Neural crest cell (in vitro differentiated cells): ENCODE measurements at regions not wholly inside any gene's neighbourhood (a gene's known extent, or its start where the extent isn't known, plus 50 kb on each side); places are given as distances from the start of the nearest gene placed in this dataset.

Source experiments
- DNase-seq: peaks from one replicate; pipeline ENCODE4 v3.0.0; 2021; ENCODE audit warnings: low read depth, mixed read lengths, low spot score
- H3K27ac Mint-ChIP-seq: one replicate; pipeline ENCODE4 v1.8.0; 2021; ENCODE audit warnings: mild to moderate bottlenecking, mixed read lengths; ENCODE audit not compliant: unreplicated experiment
- H3K27me3 Mint-ChIP-seq: 2 replicates; pipeline ENCODE4 v1.8.0; 2021; ENCODE audit warnings: low read depth, mild to moderate bottlenecking, mixed read lengths
- H3K36me3 Mint-ChIP-seq: 2 replicates; pipeline ENCODE4 v1.8.0; 2021; ENCODE audit warnings: low read depth, mild to moderate bottlenecking, mixed read lengths
- H3K4me1 Mint-ChIP-seq: 2 replicates; pipeline ENCODE4 v1.8.0; 2021; ENCODE audit warnings: mixed read lengths
- H3K4me3 Mint-ChIP-seq: one replicate; pipeline ENCODE4 v1.8.0; 2021; ENCODE audit warnings: mild to moderate bottlenecking, mixed read lengths
- H3K9me3 Mint-ChIP-seq: 2 replicates; pipeline ENCODE4 v1.8.0; 2021; ENCODE audit warnings: mixed read lengths
- CTCF ChIP-seq: fragments of 200-600 bp; sonication (generic); conservative IDR thresholded peaks from 2 replicates; pipeline ENCODE4 v1.5.0; 2021; ENCODE audit warnings: antibody characterized with exemption, mild to moderate bottlenecking

GRCh38 chr16:64250866-64251265 lies 871.0 kb downstream of the CDH11 start:
- TF ChIP-seq CTCF, result no peak
- no peak for DNase-seq

GRCh38 chr16:64242492-64242891 lies 879.4 kb downstream of the CDH11 start:
- Mint-ChIP-seq H3K4me1 (no peaks in the 10 kb centered on the region), H3K36me3 (no peaks in the 10 kb centered on the region), H3K9me3 (peaks cover 14% of the 10 kb centered on the region), H3K4me3 (no peak overlapping the region), H3K27ac (no peak overlapping the region), H3K27me3 (no peaks in the 10 kb centered on the region)
- no peak for TF ChIP-seq CTCF
- DNase-seq, result no peak

More at GRCh38 chr16:64250866-64251265, 871.0 kb downstream of the CDH11 start:
- no peak overlapping the region for H3K27ac Mint-ChIP-seq
- H3K36me3 Mint-ChIP-seq, result no peaks in the 10 kb centered on the region
- peaks cover 1% of the 10 kb centered on the region for H3K9me3 Mint-ChIP-seq
- H3K4me3 Mint-ChIP-seq, result no peak overlapping the region
- no peaks in the 10 kb centered on the region for H3K27me3 Mint-ChIP-seq
- H3K4me1 Mint-ChIP-seq, result peaks cover 8% of the 10 kb centered on the region

- Mint-ChIP-seq H3K4me1 (peaks cover 4% of the 10 kb centered on the region), H3K27ac (peak overlapping the region; percentile 85), H3K4me3 (no peak overlapping the region), H3K9me3 (peaks cover 12% of the 10 kb centered on the region), H3K27me3 (no peaks in the 10 kb centered on the region), H3K36me3 (no peaks in the 10 kb centered on the region)
- no peak for DNase-seq
- no peak for TF ChIP-seq CTCF
Measured at GRCh38 chr16:64240586-64240985, 881.3 kb downstream of the CDH11 start.

DNA sequence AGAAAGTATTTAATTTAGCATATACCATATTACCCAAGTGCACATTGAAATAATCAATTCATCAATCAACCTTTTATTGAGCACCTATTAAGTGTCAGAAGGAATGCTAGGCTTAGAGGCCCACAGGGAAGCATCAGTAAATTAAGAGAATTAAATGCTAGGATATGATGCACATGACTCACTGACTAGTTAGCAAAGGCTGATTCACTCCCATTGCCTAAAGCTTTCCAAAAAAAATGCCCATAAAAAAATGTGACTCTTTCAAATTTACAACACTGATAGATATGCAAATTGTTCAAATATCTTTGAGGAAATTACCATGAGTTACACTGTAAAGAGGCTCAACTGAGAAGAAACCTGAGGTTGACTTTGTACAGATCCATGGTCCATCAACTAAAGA lies 883.3 kb downstream of the CDH11 start:
- peaks cover 7% of the 10 kb centered on the region for H3K9me3 Mint-ChIP-seq
- DNase-seq, result no peak
- no peak overlapping the region for H3K4me3 Mint-ChIP-seq
- no peaks in the 10 kb centered on the region for H3K36me3 Mint-ChIP-seq
- no peak for TF ChIP-seq CTCF
- H3K27ac Mint-ChIP-seq, result peak overlapping the region; percentile 2
- no peaks in the 10 kb centered on the region for H3K27me3 Mint-ChIP-seq
- peaks cover 4% of the 10 kb centered on the region for H3K4me1 Mint-ChIP-seq

- Mint-ChIP-seq H3K27me3 (no peaks in the 10 kb centered on the region), H3K36me3 (no peaks in the 10 kb centered on the region), H3K27ac (no peak overlapping the region), H3K4me3 (no peak overlapping the region), H3K4me1 (peaks cover 4% of the 10 kb centered on the region), H3K9me3 (peaks cover 7% of the 10 kb centered on the region)
- TF ChIP-seq CTCF, result no peak
- DNase-seq, result no peak
Measured at GRCh38 chr16:64236316-64236715, 885.5 kb downstream of the CDH11 start.

GRCh38 chr16:64234200-64234599 lies 887.7 kb downstream of the CDH11 start:
- TF ChIP-seq CTCF, result no peak
- Mint-ChIP-seq H3K4me1 (peaks cover 4% of the 10 kb centered on the region), H3K36me3 (no peaks in the 10 kb centered on the region), H3K9me3 (peaks cover 3% of the 10 kb centered on the region), H3K27me3 (no peaks in the 10 kb centered on the region), H3K27ac (no peak overlapping the region), H3K4me3 (no peak overlapping the region)
- no peak for DNase-seq
